Thoracic aorta (tissue), 2 donors: ENCODE measurements at regions not wholly inside any gene's neighbourhood (a gene's known extent, or its start where the extent isn't known, plus 50 kb on each side); places are given as distances from the start of the nearest gene placed in this dataset.

Experiments used
- ATAC-seq: fragments of 150-250 bp; one replicate; pipeline ENCODE4 v1.8.0; 2017; ENCODE audit warnings: low read depth; ENCODE audit not compliant: insufficient number of reproducible peaks, low FRiP score
- DNase-seq: peaks from one replicate; pipeline ENCODE4 v3.0.0-alpha.2; 2020; ENCODE audit warnings: low spot score
- H3K27ac ChIP-seq, 2 donors: fragments of 200-600 bp; sonication (generic); 1 replicate in 1 of 2; 2 replicates in 1 of 2; pipeline ENCODE4 v1.5.1; 2016; ENCODE audit warnings: mild to moderate bottlenecking in 2 of 2, moderate library complexity in 2 of 2
- H3K27me3 ChIP-seq: fragments of 200-600 bp; sonication (generic); replicated peaks from 2 replicates; pipeline ENCODE4 v1.6.0; 2016; ENCODE audit warnings: mild to moderate bottlenecking; ENCODE audit not compliant: insufficient read depth
- H3K36me3 ChIP-seq: fragments of 200-600 bp; sonication (generic); one replicate; pipeline ENCODE4 v1.5.1; 2016
- H3K4me1 ChIP-seq, 2 donors: fragments of 200-600 bp; sonication (generic); 1 replicate in 1 of 2; 2 replicates in 1 of 2; pipeline versions ENCODE4 v1.5.1 to v1.6.0; 2016; ENCODE audit warnings: low read depth in 2 of 2, mild to moderate bottlenecking in 1 of 2; ENCODE audit not compliant: control insufficient read depth in 1 of 2
- H3K4me3 ChIP-seq: fragments of 200-600 bp; sonication (generic); 2 replicates; pipeline ENCODE4 v1.5.1; 2016; ENCODE audit warnings: mild to moderate bottlenecking
- H3K9me3 ChIP-seq: fragments of 200-600 bp; sonication (generic); 2 replicates; pipeline ENCODE4 v1.5.1; 2016
- TF ChIP-seq, protein P1 (sequence below): fragments of 200-600 bp; sonication (generic); IDR thresholded peaks from one replicate; pipeline ENCODE4 v1.5.1; 2019; ENCODE audit warnings: antibody characterized with exemption

- H3K9me3 ChIP-seq, result no peaks in the 10 kb centered on the region
- H3K36me3 ChIP-seq, result no peaks in the 10 kb centered on the region
- TF ChIP-seq, protein P1, sequence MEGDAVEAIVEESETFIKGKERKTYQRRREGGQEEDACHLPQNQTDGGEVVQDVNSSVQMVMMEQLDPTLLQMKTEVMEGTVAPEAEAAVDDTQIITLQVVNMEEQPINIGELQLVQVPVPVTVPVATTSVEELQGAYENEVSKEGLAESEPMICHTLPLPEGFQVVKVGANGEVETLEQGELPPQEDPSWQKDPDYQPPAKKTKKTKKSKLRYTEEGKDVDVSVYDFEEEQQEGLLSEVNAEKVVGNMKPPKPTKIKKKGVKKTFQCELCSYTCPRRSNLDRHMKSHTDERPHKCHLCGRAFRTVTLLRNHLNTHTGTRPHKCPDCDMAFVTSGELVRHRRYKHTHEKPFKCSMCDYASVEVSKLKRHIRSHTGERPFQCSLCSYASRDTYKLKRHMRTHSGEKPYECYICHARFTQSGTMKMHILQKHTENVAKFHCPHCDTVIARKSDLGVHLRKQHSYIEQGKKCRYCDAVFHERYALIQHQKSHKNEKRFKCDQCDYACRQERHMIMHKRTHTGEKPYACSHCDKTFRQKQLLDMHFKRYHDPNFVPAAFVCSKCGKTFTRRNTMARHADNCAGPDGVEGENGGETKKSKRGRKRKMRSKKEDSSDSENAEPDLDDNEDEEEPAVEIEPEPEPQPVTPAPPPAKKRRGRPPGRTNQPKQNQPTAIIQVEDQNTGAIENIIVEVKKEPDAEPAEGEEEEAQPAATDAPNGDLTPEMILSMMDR, result no peak
- H3K4me3 ChIP-seq, result no peak overlapping the region
- DNase-seq (no peak), ATAC-seq (no peak)
- no peaks in the 10 kb centered on the region for H3K27me3 ChIP-seq
- H3K4me1 ChIP-seq, result peaks cover 0 to 5% of the 10 kb centered on the region in 2 donors
- no peak overlapping the region for H3K27ac ChIP-seq
Observed at GRCh38 chr3:8112587-8112986, 389.0 kb upstream of the LMCD1 start.

- peaks cover 0 to 5% of the 10 kb centered on the region in 2 donors for H3K4me1 ChIP-seq
- H3K36me3 ChIP-seq, result no peaks in the 10 kb centered on the region
- ATAC-seq (no peak), DNase-seq (no peak)
- TF ChIP-seq, protein P1, result no peak
- no peak overlapping the region for H3K4me3 ChIP-seq
- peaks cover 2% of the 10 kb centered on the region for H3K9me3 ChIP-seq
- H3K27ac ChIP-seq, result no peak overlapping the region
- H3K27me3 ChIP-seq, result no peaks in the 10 kb centered on the region
Observed at GRCh38 chr3:8113626-8114025, 388.0 kb upstream of the LMCD1 start.

DNA sequence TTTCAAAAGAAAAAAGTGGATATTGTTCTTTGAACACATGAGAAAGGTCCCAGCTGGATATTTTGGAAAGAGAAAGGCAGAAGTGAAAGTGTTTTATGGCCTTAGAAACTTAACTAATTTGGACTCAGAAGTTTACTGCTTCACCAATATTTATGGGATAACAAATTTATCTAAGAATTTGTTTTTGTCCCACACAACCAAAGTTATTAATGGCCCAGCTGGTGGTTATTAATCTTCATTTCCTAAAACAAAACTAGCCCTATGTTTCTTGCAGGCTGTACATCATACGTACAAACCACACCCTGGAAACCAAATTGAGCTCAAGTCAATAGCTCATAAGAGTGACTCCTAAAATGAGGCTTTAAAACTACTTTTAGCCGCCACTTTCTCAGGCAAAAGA, 372.9 kb upstream of the LMCD1 start:
- H3K4me1 ChIP-seq, result no peaks in the 10 kb centered on the region
- DNase-seq, result no peak
- TF ChIP-seq, protein P1, result no peak
- ATAC-seq, result no peak
- peaks cover 3% of the 10 kb centered on the region for H3K9me3 ChIP-seq
- H3K27me3 ChIP-seq, result no peaks in the 10 kb centered on the region
- no peak overlapping the region for H3K4me3 ChIP-seq
- no peaks in the 10 kb centered on the region for H3K36me3 ChIP-seq
- H3K27ac ChIP-seq, result no peak overlapping the region

DNA sequence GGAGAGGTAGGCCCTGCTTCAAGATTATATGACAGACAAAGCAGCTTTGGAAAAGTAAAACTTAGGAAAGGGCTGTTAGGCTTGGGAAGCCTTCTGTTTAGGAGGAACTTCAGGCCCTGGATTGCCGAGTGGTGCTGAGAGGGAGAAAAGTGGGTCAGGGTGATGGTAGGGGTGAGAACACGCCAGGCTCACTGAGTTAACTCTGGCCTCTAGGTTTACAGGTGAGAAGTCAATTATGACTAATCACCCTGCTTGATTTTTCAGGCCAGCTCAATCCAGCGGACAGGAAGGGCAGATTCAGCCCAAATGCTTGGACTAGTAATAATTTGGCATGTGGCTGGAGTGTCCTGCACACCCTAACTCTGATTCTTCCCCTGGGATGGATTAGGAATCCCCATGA, 365.1 kb upstream of the LMCD1 start:
- H3K27me3 ChIP-seq, result no peaks in the 10 kb centered on the region
- ATAC-seq (no peak), DNase-seq (no peak)
- TF ChIP-seq, protein P1, result no peak
- H3K36me3 ChIP-seq, result no peaks in the 10 kb centered on the region
- H3K4me3 ChIP-seq, result no peak overlapping the region
- H3K4me1 ChIP-seq, result peaks cover 0 to 14% of the 10 kb centered on the region in 2 donors
- H3K27ac ChIP-seq, result no peak overlapping the region
- H3K9me3 ChIP-seq, result peaks cover 2% of the 10 kb centered on the region

DNA sequence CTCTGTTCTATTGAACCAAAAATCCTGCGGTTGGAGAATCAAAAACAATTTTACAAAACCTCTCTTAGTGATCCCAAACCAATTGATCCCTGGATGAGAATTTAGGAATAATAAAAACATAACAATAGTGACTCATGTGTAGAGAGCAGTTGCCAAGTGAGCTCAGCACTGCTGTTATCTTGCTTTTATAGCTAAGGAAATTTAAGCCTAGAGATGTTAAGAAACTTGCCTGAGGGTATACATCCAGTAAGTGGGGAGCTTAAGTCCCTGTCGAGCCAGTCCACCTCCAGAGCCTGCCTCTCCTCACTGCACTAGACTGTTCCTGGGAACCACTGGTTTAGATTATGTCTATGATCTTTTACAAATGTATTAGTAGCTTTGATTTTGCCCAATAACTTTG, 358.4 kb upstream of the LMCD1 start:
- DNase-seq (no peak), ATAC-seq (no peak)
- Histone ChIP-seq H3K36me3 (no peaks in the 10 kb centered on the region), H3K9me3 (no peaks in the 10 kb centered on the region), H3K4me3 (no peak overlapping the region), H3K27ac (no peak overlapping the region), H3K4me1 (peaks cover 0 to 3% of the 10 kb centered on the region in 2 donors), H3K27me3 (no peaks in the 10 kb centered on the region)
- TF ChIP-seq, protein P1, result no peak
